PC-9 (cell line): ENCODE measurements at regions not wholly inside any gene's neighbourhood (a gene's known extent, or its start where the extent isn't known, plus 50 kb on each side); places are given as distances from the start of the nearest gene placed in this dataset.

ENCODE experiments used
- CTCF ChIP-seq: fragments of 200-600 bp; sonication (generic); conservative IDR thresholded peaks from 2 replicates; pipeline ENCODE4 v1.6.1; 2017; ENCODE audit warnings: mixed run types, antibody characterized with exemption, mild to moderate bottlenecking, moderate library complexity
- EZH2 ChIP-seq: fragments of 200-600 bp; sonication (generic); IDR thresholded peaks from 2 replicates; pipeline ENCODE4 v1.8.0; 2017; ENCODE audit warnings: antibody characterized with exemption, low read depth

GRCh38 chr14:39722547-39723273 is 290.5 kb upstream of the FBXO33 start:
- no peak for TF ChIP-seq CTCF
- no peak for TF ChIP-seq EZH2
